Chondrocyte (in vitro differentiated cells): ENCODE measurements at regions not wholly inside any gene's neighbourhood (a gene's known extent, or its start where the extent isn't known, plus 50 kb on each side); places are given as distances from the start of the nearest gene placed in this dataset.
A peak's percentile ranks its signal among the peaks of the same experiment; 100 is the strongest.
"Not testable (repeated sequence)": the region's sequence is repeated elsewhere in the genome, so short reads cannot be mapped to it uniquely, and the experiment has no call there.

Experiments used
- DNase-seq: peaks from one replicate; pipeline ENCODE4 v3.0.0; 2021; ENCODE audit warnings: mixed read lengths, low spot score
- H3K27ac Mint-ChIP-seq: one replicate; pipeline ENCODE4 v1.8.0; 2021; ENCODE audit warnings: mild to moderate bottlenecking, moderate library complexity, mixed read lengths; ENCODE audit not compliant: unreplicated experiment
- H3K27me3 Mint-ChIP-seq: 2 replicates; pipeline ENCODE4 v1.8.0; 2021; ENCODE audit warnings: low read depth, mixed read lengths
- H3K36me3 Mint-ChIP-seq: 2 replicates; pipeline ENCODE4 v1.8.0; 2021; ENCODE audit warnings: low read depth, mixed read lengths
- H3K4me1 Mint-ChIP-seq: 2 replicates; pipeline ENCODE4 v1.8.0; 2021; ENCODE audit warnings: low read depth, mild to moderate bottlenecking, mixed read lengths
- H3K4me3 Mint-ChIP-seq: one replicate; pipeline ENCODE4 v1.8.0; 2021; ENCODE audit warnings: mild to moderate bottlenecking, moderate library complexity, mixed read lengths; ENCODE audit not compliant: unreplicated experiment
- H3K9me3 Mint-ChIP-seq: 2 replicates; pipeline ENCODE4 v1.8.0; 2021; ENCODE audit warnings: low read depth, mixed read lengths
- CTCF ChIP-seq: fragments of 200-600 bp; sonication (generic); IDR thresholded peaks from 2 replicates; pipeline ENCODE4 v1.5.0; 2021; ENCODE audit warnings: antibody characterized with exemption, mild to moderate bottlenecking, moderate library complexity

DNA sequence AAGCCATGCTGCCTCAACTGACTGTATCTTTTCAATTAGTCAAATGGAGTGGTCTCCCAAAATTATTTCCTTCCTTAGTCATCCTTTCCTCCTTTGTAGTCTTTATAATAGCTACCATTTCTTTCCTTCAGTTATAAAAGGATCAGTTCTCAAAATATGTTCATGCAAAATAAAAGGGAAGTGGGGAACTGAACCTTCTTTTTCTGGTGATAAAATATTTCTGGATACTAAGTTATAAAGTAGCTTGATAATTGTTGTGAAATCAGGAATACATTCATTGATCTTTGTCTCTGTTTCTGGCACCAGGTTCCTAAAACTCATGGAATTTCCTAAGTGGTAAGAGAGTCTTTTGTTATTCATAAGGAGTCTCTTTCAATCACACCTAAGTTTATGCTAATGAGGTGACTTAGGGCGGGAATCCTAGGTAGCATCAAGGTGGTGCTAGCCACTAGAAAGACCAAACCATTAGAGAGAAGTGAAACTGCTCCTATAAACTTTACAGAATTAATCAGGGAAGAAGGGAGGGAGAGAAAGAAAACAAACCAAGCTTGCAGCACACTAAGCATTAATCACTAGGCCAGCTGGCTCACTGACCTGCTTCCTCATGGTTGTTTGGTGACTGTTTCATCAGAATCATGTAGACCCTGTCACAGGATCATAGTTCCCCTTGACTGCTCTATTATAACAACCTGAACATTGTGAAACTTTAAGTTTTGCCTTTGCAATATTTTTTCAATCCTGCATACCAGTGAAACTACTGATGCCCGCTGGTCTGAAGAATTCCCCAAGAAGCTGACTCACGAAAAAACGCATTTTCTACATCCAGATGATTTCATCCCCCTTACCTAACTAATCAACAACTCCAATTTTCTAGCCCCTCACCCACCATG, 161.6 kb upstream of the PTBP2 start:
- Mint-ChIP-seq H3K4me3 (no peak overlapping the region), H3K4me1 (peaks cover 19% of the 10 kb centered on the region), H3K27me3 (no peaks in the 10 kb centered on the region), H3K9me3 (peaks cover 7% of the 10 kb centered on the region), H3K27ac (peak overlapping the region; percentile 90), H3K36me3 (no peaks in the 10 kb centered on the region)
- TF ChIP-seq CTCF = no peak
- DNase-seq = no peak

- Mint-ChIP-seq H3K27ac (no peak overlapping the region), H3K4me3 (no peak overlapping the region), H3K9me3 (peaks cover 7% of the 10 kb centered on the region), H3K27me3 (no peaks in the 10 kb centered on the region), H3K4me1 (peaks cover 19% of the 10 kb centered on the region), H3K36me3 (no peaks in the 10 kb centered on the region)
- TF ChIP-seq CTCF = no peak
- DNase-seq = no peak
Observed at GRCh38 chr1:96562094-96562493, 159.5 kb upstream of the PTBP2 start.

DNA sequence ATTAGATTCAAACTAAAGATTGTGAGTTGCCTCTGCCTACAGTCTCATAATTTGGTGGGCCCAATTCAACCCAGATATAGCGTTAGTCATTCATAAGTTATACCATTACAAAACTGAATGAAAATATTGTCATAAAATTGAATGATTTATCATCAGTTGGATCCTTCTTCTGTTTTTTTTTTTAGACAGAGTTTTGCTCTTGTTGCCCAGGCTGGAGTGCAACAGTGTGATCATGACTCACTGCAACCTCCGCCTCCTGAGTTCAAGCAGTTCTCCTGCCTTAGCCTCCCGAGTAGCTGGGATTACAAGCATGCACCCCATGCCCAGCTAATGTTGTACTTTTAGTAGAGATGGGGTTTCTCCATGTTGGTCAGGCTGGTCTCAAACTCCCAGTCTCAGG, 157.2 kb upstream of the PTBP2 start:
- H3K4me3 Mint-ChIP-seq, H3K36me3 Mint-ChIP-seq, DNase-seq, H3K9me3 Mint-ChIP-seq, H3K27me3 Mint-ChIP-seq, H3K27ac Mint-ChIP-seq: not testable (repeated sequence)
- H3K4me1 Mint-ChIP-seq = peaks cover 13% of the 10 kb centered on the region

GRCh38 chr1:96565546-96565945, 156.0 kb upstream of the PTBP2 start:
- no peak overlapping the region for H3K27ac Mint-ChIP-seq

DNA sequence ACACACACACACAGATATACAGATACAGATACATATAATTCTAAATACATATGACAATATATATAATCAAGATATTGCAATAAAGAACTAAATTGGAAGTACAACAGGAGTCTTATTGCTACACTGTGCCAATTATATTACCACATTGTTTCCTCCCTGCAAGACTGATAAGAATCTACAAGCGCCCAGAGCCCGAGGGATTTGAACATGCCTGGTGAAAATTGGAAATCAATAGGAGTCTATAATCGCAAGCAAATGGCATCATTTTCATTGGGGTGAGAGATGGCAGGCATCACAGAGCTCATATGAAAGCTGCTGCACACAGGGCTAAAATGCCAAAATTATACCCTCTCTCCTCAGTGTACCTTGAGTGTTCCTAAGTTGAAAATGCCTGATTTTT, 152.9 kb upstream of the PTBP2 start:
- TF ChIP-seq CTCF = no peak
- Mint-ChIP-seq H3K27ac (no peak overlapping the region), H3K36me3 (no peaks in the 10 kb centered on the region), H3K4me3 (no peak overlapping the region), H3K27me3 (peaks cover 4% of the 10 kb centered on the region), H3K9me3 (peaks cover 3% of the 10 kb centered on the region), H3K4me1 (no peaks in the 10 kb centered on the region)
- no peak for DNase-seq

More at GRCh38 chr1:96565546-96565945, 156.0 kb upstream of the PTBP2 start:
- TF ChIP-seq CTCF = no peak
- H3K4me1 Mint-ChIP-seq = peaks cover 2% of the 10 kb centered on the region
- H3K27me3 Mint-ChIP-seq = peaks cover 4% of the 10 kb centered on the region
- no peaks in the 10 kb centered on the region for H3K36me3 Mint-ChIP-seq
- DNase-seq = no peak
- peaks cover 4% of the 10 kb centered on the region for H3K9me3 Mint-ChIP-seq
- H3K4me3 Mint-ChIP-seq = no peak overlapping the region

DNA sequence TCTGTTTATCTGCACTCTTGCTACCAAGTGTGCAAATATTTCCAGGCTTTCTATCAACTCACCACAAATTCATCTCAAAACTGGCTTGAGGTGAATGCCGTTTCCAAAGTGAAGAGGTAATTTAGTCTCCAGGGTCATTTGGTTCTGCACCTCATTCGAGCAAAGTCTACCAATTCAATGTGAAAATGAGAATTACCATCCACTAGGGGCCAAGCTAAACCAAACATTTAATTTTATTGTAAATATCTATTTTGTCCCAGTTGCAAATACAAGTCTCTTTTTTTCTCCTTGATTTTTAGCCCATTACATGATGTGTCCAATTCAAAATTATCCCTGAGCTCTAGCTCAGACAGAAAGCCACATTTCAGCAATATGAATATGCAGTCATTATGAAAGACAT, 152.3 kb upstream of the PTBP2 start:
- no peak for TF ChIP-seq CTCF
- peaks cover 4% of the 10 kb centered on the region for H3K27me3 Mint-ChIP-seq
- DNase-seq = no peak
- H3K4me1 Mint-ChIP-seq = no peaks in the 10 kb centered on the region
- no peaks in the 10 kb centered on the region for H3K9me3 Mint-ChIP-seq
- H3K4me3 Mint-ChIP-seq = no peak overlapping the region
- no peaks in the 10 kb centered on the region for H3K36me3 Mint-ChIP-seq
- no peak overlapping the region for H3K27ac Mint-ChIP-seq
